Right forelimb (tissue), 1 donor: ENCODE measurements at regions not wholly inside any gene's neighbourhood (a gene's known extent, or its start where the extent isn't known, plus 50 kb on each side); places are given as distances from the start of the nearest gene placed in this dataset.
"Not testable (repeated sequence)": the region's sequence is repeated elsewhere in the genome, so short reads cannot be mapped to it uniquely, and the experiment has no call there.

ENCODE experiments used
- DNase-seq: peaks from one replicate; pipeline ENCODE4 v3.0.0-alpha.2; 2018

GRCh38 chr17:63019138-63019873 lies 53.3 kb downstream of the TANC2 start:
- DNase-seq: no peak

DNA sequence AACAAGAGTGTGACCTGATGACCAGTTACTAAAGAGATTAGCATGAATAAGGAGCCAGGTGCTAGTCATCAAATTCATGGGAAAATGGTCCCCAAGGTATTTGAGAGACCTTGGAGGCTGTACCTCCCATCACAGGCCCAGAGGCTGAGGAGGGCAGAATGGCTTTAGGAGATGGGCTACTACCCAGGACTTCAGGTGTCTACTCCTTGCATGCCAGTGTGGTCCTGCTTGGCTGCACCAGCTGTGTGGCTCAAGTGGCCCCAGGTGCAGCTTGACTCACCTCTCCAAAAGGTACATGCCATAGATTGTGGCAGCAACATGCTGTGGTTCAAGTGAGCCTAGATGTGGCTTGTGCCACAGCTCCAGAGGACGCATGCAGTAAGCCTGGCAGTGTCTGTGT lies 56.5 kb downstream of the TANC2 start:
- DNase-seq: no peak

DNA sequence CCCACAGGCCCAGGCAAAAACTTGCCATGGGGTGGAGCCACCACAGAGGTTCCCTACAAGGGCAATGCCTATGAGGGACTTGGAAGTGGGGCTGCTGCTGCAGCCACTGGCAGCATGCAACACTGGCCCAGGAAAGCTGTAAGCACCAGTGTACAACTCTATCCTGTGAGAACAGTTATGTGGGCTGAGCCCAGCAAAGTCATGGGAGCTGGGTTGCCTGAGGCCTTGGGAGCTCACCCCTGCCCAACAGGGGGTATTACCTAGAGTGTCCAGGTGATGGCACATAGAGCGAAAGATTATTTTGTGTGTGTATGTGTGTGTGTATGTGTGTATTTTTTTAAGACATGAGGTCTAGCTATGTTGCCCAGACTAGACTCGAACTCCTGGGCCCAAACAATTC lies 57.0 kb downstream of the TANC2 start:
- no peak for DNase-seq

GRCh38 chr17:63024201-63024600 lies 58.2 kb downstream of the TANC2 start:
- DNase-seq: no peak

DNA sequence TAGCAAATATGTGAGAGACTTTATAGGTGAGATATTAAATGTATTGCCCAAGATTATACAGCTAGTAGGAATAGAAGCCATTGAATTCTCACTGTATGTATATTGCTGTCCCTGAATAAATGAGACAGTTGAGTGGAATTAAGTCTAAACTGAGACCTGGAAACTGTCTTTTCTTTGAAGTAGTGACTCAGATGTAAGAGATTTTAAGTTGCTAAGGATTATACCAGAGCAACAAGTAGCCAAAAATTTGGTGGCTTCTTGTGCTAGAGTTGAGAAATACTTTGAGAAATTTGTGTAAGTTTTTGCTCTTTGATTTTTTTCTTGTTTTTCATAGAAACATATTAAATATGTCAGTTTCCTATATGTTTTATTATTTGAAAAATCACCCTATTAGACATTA lies 58.7 kb downstream of the TANC2 start:
- DNase-seq: no peak

- not testable (repeated sequence) for DNase-seq
Observed at GRCh38 chr17:63025637-63026036, 59.6 kb downstream of the TANC2 start.

GRCh38 chr17:63029541-63029940 lies 63.5 kb downstream of the TANC2 start:
- no peak for DNase-seq

DNA sequence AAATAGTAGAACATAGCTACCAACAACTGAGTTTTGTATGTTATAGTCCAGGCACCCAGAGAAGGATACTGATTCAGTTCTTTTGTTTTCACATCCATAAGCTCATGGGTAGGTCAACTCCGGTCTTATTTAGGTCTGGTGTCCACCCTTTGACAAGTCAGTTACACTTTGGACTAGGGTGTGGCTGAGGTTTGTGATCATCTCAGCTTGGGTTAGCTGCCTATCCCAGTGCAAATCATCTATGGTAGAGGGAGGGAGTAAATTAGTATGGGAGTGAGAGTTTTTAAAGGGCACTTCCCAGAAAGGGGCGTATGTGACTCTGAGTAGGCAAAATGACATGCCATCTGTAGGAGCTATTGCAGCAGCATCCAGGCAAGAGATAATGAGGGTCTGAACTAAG lies 66.1 kb downstream of the TANC2 start:
- DNase-seq: no peak

- DNase-seq: no peak
Observed at GRCh38 chr17:63033142-63033541, 67.1 kb downstream of the TANC2 start.

GRCh38 chr17:63035271-63035670 lies 69.2 kb downstream of the TANC2 start:
- DNase-seq: no peak

DNA sequence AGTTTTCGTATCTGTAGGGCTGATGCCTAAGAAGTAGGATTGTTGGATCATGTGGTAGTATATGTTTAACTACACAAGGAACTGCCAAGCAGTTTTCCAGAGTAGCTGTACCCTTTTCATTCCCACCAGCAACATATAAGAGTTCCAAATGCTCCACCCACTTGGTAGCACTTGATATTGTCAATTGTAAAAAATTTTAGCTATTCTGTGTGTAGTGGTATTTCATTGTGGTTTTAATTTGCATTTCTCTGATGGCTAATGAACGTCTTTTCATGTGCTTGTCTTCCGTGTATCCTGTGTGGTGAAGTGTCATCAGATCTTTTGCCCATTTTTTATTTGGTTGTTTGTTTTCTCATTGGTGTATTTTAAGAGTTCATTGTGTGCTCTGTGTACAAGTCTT lies 69.7 kb downstream of the TANC2 start:
- no peak for DNase-seq

- DNase-seq: no peak
Observed at GRCh38 chr17:63039342-63039741, 73.3 kb downstream of the TANC2 start.

GRCh38 chr17:63039899-63040602 lies 74.0 kb downstream of the TANC2 start:
- DNase-seq: no peak

DNA sequence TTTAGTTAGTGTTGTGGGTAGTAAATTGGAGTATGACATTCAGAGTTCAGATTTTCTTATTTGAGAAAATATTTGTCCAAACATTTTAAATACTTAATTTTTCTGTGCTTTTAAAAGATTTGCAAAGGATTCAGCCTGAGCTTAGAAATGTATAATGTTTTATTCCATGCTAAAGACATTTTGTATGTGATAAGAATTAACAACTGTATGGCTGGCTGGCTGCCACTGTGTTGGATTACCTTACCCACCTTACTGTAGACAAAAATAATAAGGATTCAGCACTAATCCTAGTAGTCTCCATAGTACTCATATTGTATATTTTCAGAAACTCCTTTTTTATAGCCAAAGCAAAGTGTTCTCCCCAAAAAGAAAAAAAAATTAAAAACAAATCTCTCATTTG lies 74.8 kb downstream of the TANC2 start:
- no peak for DNase-seq

- DNase-seq: no peak
Observed at GRCh38 chr17:63041251-63041650, 75.2 kb downstream of the TANC2 start.

GRCh38 chr17:63041722-63042121 lies 75.7 kb downstream of the TANC2 start:
- DNase-seq: no peak

DNA sequence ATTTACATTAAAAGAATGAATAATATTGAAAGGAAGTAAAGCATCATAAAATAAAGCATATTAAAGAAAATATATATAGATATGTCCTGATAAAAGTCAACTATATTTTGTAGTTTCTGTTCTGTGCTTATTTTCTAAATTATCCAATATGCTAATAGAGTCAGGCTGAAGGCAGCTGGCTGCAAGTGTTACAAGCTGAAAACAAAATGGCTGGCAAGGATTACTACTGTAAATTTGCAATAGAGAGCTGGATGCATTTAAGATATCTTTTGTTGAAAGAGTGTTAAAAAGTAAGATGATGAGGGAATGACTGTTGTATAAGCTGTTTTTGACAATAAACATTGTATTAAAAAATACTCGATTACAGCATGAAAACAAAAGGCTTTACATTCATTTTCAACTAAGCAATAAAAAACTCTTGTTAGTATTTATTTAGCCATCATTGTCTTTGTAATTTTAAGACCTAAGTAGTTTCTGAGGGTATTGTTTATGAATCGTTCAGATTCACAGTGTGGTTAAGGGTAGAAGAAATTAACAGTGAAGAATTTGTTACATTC lies 76.3 kb downstream of the TANC2 start:
- DNase-seq: no peak

DNA sequence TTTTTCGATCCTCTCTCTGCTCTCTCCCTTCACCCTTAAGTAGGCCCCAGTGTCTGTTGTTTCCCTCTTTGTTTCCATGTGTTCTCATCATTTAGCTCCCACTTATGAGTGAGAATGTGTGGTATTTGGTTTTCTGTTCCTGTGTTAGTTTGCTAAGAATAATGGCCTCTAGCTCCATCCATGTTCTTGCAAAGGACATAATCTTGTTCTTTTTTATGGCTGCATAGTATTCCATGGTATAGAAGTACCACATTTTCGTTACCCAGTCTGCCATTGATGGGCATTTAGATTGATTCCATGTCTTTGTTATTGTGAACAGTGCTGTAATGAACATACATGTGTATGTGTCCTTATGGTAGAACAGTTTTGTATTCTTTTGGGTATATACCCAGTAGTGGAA lies 91.5 kb downstream of the TANC2 start:
- not testable (repeated sequence) for DNase-seq

GRCh38 chr17:63066158-63066813 lies 100.3 kb downstream of the TANC2 start:
- no peak for DNase-seq

- DNase-seq: no peak
Observed at GRCh38 chr17:63069245-63069644, 103.2 kb downstream of the TANC2 start.

DNA sequence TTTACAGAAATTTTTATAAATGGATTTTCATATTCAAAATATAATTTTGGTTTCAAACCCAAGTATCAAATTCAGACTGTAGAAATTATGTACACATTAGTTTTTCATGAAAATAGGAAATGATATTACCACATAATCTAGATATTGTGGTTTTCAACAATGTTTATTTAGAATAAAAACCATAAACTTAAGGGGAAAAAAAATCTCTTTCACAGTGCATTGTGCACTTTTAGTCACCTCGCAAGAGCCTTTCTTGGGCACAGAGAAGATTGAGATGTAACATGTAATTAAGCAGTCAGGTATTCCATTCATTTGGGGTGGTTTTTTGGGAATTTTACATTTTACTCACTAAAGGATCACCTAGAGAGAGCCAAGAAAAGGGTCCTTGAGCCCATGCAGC lies 104.0 kb downstream of the TANC2 start:
- no peak for DNase-seq

DNA sequence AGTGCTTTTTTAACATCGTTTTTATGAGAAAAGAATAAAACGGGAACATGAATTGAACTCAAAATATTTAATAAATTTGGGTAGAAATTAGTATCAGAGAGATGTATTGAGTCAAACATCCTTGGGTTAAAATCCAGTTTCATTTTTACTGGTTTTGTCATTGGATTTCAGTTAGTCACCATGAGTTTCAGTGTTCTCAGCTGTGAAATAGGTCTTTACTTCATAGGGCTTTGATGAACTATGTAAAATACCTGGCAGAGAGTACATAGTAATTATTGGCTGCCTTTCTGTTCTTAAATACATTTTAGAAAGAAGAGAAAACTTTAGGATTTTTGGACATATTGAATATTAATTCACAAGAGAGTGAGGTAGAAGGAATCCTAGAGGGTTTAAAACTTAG lies 105.8 kb downstream of the TANC2 start:
- DNase-seq: no peak

GRCh38 chr17:63075969-63076368 lies 109.9 kb downstream of the TANC2 start:
- DNase-seq: no peak

DNA sequence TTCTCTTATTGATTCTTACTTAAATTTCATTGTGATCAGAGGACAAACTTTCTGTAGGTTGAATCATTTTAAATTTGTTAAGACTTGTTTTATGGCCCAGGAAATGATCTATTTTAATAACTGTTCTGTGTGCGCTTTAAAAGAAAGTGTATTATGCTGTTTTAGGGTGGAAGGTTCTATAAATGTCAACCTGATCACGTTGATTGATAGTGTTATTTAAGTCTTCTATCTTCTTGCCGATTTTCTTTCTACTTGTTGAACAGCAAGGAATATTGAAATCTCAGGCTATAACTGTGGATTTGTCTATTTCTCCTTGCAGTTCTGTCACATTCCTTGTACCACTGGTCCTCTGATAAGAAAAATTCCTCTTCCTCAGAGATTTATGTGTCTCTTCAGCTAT lies 112.7 kb downstream of the TANC2 start:
- DNase-seq: no peak
